GM21619 (cell line): ENCODE measurements at regions not wholly inside any gene's neighbourhood (a gene's known extent, or its start where the extent isn't known, plus 50 kb on each side); places are given as distances from the start of the nearest gene placed in this dataset.
A peak's percentile ranks its signal among the peaks of the same experiment; 100 is the strongest.
"Not testable (repeated sequence)": the region's sequence is repeated elsewhere in the genome, so short reads cannot be mapped to it uniquely, and the experiment has no call there.

Experiments used
- ATAC-seq: cut with Tn5 transposase; IDR thresholded peaks from one replicate; pipeline ENCODE4 v1.9.1; 2021; ENCODE audit not compliant: unreplicated experiment

DNA sequence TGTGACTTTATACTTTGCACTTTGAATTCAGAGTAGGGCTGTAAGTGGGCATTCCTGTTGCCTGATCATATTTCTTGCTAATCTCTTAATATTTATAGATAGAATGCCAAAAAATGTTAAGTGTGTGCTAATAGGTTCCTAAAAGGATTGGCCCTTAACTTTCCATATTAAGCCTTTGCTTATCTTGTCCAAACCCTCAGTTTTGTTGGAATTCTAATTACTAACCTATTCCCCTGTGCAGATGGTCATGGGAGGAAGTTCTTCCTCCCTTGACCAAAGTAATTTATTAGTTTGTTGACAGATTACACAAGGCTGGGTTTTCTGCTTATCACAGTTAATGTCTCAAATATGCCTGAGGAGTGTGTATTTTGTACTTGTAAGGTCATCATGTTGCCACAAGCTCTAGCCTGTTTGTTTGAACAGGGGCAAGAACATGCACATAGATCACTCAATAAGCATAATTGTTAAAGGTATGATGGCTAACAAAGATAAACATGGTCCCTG lies 541.1 kb upstream of the SPRY2 start:
- ATAC-seq: no peak

DNA sequence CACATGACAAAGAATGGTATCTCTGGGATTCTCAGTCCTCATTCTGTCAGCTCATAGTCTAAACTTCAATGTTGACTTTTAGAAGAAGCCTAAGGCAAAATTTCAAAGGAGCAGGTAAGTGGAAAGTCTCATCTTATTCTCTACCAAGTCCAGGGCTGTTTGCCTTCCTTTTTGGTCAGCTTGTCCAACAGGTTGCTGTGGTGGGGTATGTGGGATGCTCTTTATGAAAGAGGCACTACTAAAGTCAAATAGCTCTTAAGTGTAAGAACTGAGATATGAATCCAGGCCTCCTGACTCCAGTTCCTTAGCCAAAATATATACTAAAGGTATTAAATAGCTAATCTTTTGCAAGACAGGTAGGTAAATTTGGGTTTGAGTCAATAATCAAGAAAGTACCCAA lies 540.6 kb upstream of the SPRY2 start:
- ATAC-seq: no peak

DNA sequence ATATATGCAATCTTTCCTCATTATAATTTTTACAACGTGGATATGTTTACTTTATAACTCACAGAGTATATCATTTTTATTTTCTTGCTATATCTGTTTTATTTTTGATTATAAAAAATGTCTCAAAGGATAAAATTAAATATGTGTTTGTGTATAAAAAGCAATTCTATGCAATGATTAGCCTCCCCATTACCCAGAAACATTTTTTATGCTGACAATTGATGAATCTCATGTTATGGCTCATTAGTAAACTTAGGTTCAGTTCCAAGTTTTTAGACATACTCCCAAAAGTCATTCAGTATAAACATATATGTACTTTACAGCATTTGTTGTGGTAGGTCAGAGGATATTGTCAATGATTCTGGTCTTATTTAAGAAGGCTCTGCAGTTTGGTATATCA lies 540.1 kb upstream of the SPRY2 start:
- ATAC-seq: no peak

DNA sequence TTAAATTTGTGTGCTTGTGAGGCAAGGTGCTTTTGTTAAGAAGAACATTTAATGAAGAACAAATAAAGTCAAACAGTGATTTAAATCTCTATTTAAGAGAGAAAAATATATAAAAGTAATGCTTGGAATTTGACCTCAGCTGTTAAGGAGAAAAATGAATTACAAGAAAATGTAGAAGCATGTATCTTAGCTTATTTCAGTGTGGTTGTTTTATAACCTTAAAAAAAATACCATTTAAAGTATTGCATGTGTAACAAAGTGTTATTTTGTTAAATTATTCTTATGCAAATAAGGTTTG lies 537.0 kb upstream of the SPRY2 start:
- no peak for ATAC-seq

DNA sequence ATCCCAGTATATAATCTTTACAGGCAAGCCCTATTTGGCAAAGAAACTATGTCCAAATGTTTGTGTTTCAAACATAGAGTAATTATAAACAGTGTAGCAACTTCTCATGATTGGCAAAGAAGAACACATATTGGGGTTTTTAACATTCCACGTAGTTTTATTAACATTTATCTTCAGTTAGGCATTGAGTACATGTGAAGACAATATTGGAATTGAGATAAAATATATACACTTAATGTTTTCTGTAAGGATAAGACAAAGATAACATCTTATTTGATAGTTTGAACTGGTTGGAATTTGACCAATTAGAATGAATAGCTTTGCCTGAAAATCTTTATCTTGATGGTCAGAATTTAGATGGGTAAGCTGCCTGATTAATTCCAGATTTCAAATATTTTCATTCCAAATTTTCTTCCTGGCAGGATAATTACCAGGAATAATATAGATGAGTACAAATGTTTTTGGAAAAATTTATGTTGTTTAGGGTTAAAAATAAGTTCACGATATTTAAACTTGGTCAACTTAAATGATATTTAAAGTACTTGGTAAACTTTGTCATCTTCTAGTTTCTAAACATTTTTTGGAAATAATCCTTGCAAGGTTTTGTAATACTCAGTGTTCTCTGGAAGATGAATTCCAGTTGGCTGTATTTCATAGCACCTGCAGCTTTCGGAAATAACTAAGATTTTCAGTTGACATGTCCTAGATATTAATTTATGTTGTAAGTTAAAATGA lies 536.5 kb upstream of the SPRY2 start:
- no peak for ATAC-seq

DNA sequence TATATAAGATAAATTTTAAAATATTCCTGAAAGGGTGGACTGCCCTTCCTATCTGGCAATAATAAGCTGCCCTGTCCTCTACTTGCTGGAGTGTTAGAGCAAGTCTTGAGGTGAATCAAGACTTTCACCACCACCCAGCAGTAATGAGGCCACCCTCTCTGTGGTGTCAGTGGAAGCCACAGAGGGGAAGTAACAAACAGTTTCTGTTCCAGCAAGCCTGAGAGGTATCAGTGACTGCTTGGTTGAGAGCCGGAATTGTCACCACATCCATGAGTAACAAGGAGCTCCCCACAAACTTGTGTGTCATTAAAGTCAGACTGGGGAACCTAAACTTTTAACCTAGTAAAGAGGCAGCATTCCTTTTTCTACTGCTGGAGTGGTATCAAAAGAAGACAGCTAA lies 532.7 kb upstream of the SPRY2 start:
- peak; percentile 94 for ATAC-seq

DNA sequence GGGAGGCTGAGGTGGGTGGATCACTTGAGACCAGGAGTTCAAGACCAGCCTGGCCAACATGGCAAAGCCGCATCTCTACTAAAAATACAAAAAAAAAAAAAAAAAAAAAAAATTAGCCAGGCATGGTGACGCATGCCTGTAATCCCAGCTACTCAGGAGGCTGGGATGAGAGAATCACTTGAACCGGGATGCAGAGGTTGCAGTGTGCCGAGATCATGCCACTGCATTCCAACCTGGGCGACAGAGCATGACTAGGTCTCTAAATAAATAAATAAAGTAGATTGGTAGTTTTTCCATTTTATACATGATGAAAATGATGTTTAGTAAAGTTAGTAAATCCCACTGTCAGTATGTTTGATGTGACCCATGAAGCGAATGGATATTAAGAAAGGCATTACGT lies 531.0 kb upstream of the SPRY2 start:
- ATAC-seq: not testable (repeated sequence)

DNA sequence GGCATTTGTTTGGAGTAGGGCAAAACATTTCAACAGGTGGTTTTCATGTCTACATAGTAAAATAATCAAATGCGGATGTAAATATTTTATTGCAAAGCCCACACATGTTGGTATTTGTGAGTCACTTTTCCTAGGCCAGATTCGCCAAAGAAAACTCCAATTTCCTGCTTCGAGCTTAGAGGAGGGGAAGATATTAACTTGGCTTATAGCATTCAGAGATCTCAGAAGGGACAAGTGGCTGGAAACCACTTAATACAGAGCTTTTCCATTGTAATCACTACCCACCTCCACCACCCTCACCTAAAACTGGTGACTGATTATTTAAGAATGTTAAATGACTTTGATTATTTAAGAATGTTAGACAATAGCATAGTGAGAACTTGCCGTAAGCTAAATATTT lies 530.6 kb upstream of the SPRY2 start:
- no peak for ATAC-seq

DNA sequence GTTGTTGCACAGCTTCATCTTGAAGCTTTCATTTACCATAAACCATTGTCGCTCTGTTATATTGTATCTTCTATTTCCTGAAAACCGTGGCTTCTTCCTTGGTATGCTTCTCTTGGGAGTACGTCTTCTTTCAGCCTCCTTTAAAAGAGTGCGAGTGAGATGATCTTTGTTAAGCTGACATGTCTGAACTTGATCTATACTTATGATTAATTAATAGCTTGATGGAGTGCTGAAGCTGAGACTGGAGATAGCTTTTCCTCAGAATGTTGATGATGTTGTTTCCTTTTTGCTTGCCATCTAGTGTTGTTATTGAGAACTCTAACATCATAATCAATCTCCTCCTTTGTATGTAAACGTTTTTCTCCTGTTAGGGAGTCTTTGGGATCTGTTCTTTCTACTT lies 529.3 kb upstream of the SPRY2 start:
- no peak for ATAC-seq

DNA sequence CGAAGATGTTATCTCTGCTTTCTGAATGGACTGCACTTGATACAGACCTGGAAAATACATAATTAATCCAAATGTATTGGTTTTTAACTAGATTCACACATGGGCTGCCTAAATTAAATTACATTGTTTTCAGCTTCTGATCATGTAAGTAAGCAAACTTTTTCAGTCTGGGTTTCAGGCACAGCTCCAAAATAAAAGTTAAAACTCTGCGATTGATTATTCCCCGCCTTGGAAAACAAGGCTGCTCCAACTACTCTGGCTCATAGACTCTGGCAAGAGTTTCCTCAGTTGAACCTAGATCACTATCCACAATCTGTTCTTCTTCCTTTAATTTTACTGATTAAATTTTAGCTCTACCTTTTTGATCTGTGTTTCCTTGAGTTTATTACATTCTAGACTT lies 526.0 kb upstream of the SPRY2 start:
- no peak for ATAC-seq

DNA sequence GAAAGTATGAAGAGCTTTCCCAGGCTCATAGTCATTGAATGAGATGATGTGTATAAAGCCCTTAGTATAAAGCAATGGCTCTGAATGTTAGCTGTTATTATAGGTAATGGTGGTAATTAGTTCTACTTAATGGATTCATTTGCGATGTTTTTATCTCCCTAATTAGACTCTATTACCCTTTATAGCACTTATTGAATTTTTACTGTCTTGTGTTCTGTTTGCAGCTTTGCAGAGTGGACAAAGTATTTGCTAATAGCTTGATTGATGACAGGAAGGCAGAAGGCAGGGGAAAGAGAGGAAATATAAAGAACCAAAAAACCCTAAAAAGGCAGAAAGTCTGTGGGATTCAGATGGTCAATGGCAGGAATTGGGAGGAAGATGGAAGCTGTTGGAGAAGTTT lies 524.4 kb upstream of the SPRY2 start:
- ATAC-seq: no peak

DNA sequence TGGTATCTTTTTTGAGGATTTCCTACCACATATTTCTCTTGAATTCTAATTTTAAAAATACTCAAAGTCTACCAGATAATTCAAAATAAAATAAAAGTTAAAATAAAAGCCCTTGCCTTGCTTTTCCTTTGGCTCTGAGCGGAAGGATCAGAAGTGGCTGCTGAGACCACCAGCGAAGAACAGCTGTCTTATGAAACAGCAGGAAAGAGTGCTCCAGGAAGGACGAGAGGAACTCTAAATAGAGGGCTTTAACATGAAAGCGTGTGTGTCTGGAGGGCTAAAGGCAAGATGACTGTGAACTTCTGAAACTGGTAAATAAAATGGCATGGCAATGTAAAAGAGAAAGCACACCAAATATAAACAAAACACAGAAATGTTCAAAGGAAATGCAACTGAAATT lies 521.5 kb upstream of the SPRY2 start:
- no peak for ATAC-seq

DNA sequence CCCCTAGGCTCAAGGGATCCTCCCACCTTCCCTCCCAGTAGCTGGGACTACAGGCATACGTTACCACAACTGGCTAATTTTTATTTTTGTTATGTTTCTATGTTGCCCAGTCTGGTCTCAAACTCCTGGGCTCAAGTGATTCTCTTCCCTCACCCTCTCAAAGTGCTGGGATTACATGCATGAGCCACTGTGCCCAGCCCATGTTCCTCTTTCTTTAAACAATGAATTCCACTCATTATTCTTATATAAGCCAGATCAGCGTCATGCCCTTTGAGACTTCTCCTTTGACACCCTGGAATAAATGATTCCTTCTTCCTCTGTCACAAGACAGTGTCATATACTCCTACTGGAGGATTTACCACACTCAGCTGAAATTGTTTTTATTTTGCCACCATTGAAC lies 519.9 kb upstream of the SPRY2 start:
- no peak for ATAC-seq

DNA sequence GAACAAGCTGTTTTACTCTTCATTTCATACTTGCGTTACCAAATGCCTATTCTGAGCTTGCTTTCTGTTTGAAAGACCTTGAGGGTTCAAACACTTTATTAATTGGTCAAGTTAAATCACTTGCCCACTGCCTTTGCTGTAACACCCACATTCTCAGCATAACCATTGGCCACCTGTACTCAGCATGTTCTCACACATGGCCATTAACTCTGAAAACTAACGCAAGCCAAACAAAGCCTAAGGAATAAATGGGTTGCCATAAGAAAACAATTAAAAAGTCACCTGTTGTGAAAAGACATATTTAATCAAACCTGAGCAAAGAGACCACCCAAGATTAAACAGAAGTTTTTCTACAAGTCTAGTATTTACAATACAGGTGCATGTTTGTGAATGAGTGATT lies 517.2 kb upstream of the SPRY2 start:
- no peak for ATAC-seq

DNA sequence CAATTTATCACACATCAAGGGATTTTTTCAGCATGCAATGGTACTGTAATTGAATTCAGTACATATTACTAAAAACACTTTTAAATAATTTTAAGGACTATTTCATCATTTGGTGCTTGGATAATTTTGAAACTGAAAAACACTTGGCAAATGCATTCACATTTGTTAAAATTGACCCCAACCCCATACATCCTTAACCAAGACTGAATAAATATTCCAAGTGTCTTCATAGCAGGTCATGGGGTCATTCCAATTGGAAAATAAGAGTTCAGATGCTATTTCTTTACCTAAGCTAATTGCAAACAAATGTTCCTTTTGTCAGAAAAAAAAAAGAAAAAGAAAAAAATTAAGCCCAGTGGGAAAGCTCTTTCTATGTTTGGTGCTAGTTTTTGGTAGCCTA lies 516.4 kb upstream of the SPRY2 start:
- ATAC-seq: no peak

DNA sequence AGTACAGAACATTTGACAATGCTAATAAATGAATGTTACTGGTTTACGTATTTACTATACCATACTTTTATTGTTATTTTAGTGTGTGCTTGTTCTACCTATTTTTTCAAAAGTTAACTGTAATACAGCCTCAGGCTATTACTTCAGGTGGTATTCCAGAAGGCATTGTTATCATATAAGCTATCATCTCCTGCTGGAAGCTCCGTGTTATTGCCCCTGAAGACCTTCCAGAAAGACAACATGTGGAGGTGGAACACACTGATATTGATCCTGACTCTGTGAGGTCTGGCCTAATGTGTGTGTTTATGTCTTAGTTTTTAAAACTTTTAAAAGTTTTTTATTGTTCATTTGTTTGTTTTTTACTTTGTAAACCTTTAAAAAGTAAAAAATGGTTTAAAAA lies 509.8 kb upstream of the SPRY2 start:
- no peak for ATAC-seq

DNA sequence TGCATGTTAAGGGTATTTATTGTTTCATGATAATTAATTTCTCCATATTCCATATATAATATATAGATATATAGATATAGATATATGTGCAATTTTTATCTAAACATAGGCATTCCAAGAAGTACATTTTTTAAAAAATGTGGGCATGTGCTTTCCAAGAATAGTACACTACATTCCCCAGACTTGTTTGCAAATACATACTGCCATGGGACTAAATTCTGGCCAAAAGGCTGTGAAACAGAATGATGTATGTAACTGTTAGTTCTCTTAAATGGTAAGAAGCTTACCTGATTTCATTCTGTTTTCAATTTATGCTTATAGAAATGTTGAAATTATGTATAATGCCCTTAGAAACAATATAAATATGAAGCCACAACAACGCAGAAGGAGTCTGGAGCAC lies 503.2 kb upstream of the SPRY2 start:
- no peak for ATAC-seq

DNA sequence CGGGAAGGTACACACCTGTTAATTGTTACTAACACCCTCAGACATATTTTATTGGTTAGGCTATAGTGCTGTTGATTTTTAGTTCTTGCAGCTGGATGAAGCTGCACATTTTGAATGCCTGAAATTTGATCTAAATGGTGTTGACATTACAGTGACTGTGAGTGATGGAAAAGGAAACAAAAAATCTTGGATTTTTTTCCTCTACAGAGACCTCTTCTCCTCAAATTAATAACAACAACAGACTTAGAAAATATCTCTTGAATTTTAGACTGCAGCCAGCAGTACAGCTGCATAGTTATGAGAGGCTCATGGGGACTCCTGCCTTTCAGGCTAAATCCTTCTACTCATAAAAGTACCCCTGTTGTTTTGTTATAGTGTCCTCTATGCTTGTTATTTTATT lies 500.5 kb upstream of the SPRY2 start:
- no peak for ATAC-seq

DNA sequence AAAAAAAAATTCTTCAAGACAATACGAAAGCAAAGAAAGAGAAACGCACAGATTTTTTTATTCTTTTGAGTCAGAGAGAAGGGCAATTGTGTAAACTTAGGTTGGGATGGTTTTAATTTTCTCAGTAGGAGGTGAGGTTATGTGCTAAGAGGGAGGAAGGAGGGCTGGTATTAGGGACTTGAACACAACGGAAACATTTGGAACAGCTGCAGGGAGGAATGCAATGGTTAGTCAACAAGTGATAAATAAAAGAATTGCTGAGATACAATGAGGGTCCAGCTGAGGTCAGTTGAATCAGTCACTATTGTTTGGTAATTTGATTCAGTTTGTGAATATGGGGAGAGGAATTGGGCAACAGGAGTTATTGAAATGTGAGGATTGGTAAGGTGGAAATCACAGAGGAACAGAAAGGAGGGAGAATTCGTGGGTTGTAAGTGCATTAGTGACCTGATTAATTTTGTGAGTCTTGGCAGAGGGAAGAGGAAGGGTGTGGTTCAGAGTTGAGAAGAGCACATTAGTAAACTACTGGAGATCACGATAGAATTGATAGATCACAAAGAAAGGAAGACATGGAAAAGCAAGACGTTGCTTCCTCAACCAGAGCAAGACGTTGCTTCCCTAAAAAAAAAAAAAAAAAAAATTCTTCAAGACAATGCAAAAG lies 499.5 kb upstream of the SPRY2 start:
- ATAC-seq: no peak

DNA sequence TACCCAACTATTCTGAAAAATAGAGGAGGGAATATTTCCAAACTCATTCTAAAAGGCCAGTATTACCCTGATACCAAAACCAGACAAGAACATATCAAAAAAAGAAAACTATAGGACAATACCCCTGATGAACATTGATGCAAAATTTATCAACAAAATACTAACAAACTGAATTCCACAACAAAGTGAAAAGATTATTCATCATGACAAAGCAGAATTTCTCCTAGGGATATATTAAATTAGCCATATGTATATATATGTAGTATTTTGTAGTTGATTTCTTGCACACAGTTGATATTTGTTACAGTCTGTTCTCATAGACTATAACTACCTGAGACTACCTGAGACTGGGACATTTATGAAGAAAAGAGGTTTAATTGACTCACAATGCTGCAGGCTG lies 495.0 kb upstream of the SPRY2 start:
- no peak for ATAC-seq

DNA sequence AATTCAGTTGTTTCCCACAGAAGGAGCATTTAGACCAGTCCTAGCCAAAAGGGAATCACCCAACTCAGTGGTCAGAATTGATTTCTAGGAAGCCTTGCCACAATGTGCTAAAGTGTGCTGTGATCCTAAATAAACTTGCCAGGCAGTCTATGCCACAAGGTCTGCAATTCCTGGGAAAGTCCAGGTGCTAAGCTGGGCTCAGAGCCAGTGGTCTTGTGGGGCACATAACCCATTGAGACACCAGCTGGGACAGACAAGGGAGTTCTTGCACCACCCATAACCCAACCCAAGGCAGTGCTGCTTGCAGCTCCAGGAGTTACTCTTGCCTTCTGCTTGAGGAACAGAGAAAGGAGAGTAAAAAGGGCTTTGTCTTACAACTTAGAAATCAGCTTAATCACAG lies 489.5 kb upstream of the SPRY2 start:
- no peak for ATAC-seq

DNA sequence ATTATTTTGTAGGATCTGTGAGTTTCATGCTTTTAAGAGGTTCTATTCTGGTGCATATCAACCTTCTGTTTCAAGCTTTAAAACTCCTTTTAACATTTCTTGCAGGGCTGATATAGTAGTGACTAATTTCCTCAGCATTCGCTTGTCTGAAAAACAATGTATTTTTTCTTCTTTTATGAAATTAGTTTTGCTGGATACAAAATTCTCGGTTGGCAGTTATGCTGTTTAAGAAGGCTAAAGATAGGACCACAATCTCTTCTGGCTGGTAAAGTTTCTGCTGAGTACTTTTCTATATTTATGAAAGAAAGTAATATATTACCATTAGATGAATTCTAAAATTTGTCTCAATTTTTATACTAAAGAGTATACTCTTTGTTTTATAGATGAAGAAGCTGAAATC lies 487.8 kb upstream of the SPRY2 start:
- ATAC-seq: no peak

DNA sequence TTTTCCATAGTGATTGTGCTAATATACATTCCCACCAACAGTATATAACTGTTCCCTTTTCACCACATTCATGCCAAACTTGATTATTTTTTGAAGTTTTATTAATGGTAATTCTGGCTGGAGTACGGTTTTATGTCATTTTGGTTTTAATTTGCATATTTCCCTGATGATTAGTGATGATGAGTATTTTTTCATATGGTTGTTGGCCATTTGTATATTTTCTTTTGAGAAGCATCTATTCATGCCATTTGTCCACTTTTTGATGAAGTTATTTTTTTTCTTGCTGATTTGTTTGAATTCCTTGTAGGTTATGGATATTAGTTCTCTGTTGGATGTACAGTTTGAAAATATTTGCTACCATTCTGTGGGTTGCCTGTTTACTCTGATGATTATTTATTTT lies 484.4 kb upstream of the SPRY2 start:
- ATAC-seq: no peak
